Gastroesophageal sphincter (tissue), 4 donors: ENCODE measurements at regions not wholly inside any gene's neighbourhood (a gene's known extent, or its start where the extent isn't known, plus 50 kb on each side); places are given as distances from the start of the nearest gene placed in this dataset.

Experiments
- ATAC-seq: fragments of 150-250 bp; one replicate; pipeline ENCODE4 v1.9.1; 2016; ENCODE audit warnings: mild to moderate bottlenecking, moderate library complexity
- H3K27ac ChIP-seq, 4 donors: fragments of 200-600 bp; sonication (generic) in 3 of 4; 1 replicate in 3 of 4; 2 replicates in 1 of 4; pipeline ENCODE4 v1.5.1; 2016 to 2019
- H3K27me3 ChIP-seq: fragments of 200-600 bp; sonication (generic); one replicate; pipeline ENCODE4 v1.5.1; 2019
- H3K36me3 ChIP-seq, 2 donors: fragments of 200-600 bp; sonication (generic); one replicate each; pipeline ENCODE4 v1.5.1; 2019; ENCODE audit warnings: control low read depth in 1 of 2
- H3K4me1 ChIP-seq, 3 donors: fragments of 200-600 bp; sonication (generic); 1 replicate in 2 of 3; 2 replicates in 1 of 3; pipeline ENCODE4 v1.5.1; 2016 to 2019; ENCODE audit warnings: control low read depth in 2 of 3
- H3K4me3 ChIP-seq, 2 donors: fragments of 200-600 bp; sonication (generic); one replicate each; pipeline ENCODE4 v1.5.1; 2019; ENCODE audit warnings: mild to moderate bottlenecking in 1 of 2, moderate library complexity in 1 of 2
- H3K9me3 ChIP-seq, 3 donors: fragments of 200-600 bp; sonication (generic); one replicate each; pipeline ENCODE4 v1.5.1; 2017 to 2019; ENCODE audit warnings: control low read depth in 2 of 3
- EP300 ChIP-seq: sonication (generic); formaldehyde crosslinking; IDR thresholded peaks from one replicate; pipeline ENCODE4 v1.6.1; 2017; ENCODE audit warnings: antibody characterized with exemption, mild to moderate bottlenecking
- POLR2A ChIP-seq, 2 donors: fragments of 450-650 bp; IDR thresholded peaks; one replicate each; pipeline ENCODE4 v1.6.1; 2017; ENCODE audit warnings: antibody characterized with exemption in 2 of 2, mild to moderate bottlenecking in 2 of 2, moderate library complexity in 1 of 2
- POLR2AphosphoS5 ChIP-seq: sonication (generic); formaldehyde crosslinking; IDR thresholded peaks from one replicate; pipeline ENCODE4 v1.6.1; 2017; ENCODE audit warnings: antibody characterized with exemption
- WGBS, 2 donors: methylation state at CpG; one replicate each; pipeline ENCODE4 v1.1.5; 2018; ENCODE audit warnings: low coverage in 1 of 2; 5-methylcytosine and 5-hydroxymethylcytosine counted together
- TF ChIP-seq, protein P1 (sequence below), 4 experiments: fragments of 200-600 bp in 2 of 4; fragments of 450-650 bp in 2 of 4; sonication (generic) in 1 of 4; IDR thresholded peaks; one replicate each; pipeline ENCODE4 v1.5.1; 2017 to 2019; ENCODE audit warnings: antibody characterized with exemption in 4 of 4, mild to moderate bottlenecking in 2 of 4, moderate library complexity in 2 of 4

DNA sequence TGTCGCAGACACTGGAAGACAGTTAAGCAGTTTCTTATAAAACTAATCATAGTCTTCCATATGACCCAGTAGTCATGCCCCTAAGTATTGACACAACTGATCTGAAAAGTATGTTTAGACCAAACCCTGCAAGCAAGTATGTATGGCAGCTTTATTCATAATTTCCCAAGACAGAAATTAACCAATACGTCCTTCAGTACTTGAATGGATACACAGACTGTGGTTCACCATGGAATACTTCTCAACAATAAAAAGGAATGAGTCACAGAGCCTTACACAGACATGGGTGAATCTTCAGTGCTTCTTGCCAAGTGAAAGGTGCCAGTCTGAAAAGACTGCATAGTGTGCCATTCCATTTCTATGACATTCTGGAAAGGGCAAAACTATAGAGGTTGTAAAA is 50.2 kb upstream of the AKR1E2 start:
- 94 to 95% methylated on average over 2 of the region's 2 CpGs for WGBS, 2 donors
- Histone ChIP-seq H3K27me3 (no peaks in the 10 kb centered on the region), H3K4me1 (peaks cover 5 to 12% (median 9%) of the 10 kb centered on the region in 3 donors), H3K36me3 (no peaks in the 10 kb centered on the region), H3K4me3 (no peak overlapping the region), H3K27ac (no peak overlapping the region), H3K9me3 (no peaks in the 10 kb centered on the region)
- no peak for ATAC-seq
- TF ChIP-seq POLR2A (IDR thresholded peaks at IDR 0.05), result no peak
- TF ChIP-seq, protein P1, sequence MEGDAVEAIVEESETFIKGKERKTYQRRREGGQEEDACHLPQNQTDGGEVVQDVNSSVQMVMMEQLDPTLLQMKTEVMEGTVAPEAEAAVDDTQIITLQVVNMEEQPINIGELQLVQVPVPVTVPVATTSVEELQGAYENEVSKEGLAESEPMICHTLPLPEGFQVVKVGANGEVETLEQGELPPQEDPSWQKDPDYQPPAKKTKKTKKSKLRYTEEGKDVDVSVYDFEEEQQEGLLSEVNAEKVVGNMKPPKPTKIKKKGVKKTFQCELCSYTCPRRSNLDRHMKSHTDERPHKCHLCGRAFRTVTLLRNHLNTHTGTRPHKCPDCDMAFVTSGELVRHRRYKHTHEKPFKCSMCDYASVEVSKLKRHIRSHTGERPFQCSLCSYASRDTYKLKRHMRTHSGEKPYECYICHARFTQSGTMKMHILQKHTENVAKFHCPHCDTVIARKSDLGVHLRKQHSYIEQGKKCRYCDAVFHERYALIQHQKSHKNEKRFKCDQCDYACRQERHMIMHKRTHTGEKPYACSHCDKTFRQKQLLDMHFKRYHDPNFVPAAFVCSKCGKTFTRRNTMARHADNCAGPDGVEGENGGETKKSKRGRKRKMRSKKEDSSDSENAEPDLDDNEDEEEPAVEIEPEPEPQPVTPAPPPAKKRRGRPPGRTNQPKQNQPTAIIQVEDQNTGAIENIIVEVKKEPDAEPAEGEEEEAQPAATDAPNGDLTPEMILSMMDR (IDR thresholded peaks at IDR 0.05), result no peak
- no peak for TF ChIP-seq POLR2AphosphoS5
- no peak for TF ChIP-seq EP300

DNA sequence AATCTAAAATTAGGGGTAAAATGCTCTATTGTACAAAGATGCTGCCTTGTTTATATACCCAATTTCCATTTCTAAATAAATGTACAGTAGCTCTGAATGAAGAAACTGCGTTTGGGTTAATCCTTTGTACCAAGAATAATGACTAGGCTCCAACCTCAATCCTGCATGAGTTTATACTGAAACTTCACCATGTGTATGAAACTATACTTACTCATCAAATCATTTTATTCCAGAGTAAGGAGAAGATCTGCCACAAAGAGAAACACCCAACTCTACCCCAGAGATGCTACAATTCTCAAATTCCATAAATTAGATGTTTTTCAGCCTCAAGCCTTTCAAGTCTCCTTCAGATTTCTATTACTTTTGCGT is 53.8 kb upstream of the AKR1E2 start:
- H3K36me3 ChIP-seq, result no peaks in the 10 kb centered on the region

DNA sequence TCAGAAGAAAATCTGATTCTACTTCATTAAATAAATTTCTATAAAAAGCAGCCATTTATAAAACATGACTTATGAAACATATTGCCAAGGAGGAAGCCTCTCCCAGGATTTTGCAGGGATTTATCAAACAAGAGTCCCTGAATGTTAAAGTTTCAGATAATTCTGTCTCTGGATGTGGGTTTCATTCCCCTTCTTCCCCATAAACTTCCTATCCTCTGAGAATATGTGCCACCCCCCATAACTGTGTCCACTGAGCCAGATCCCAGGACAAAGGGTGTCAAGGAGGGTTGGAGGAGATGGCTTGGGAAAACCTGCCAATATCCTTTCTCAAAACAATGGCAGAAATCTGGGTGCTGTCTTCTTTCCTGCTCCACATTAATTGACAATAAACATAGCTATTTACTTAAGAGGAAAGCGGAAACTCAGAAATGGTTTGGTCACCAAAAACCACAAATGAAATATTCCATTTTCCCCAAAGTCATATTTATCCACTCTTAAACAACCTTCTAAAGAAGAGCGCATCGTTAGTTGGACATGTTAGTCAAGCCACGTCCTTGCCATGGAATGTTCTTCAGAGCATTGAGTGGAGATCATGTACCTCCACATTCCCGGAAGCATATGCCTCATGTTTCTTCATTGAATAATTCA is 54.3 kb upstream of the AKR1E2 start:
- 77 to 90% methylated on average over 5 of the region's 5 CpGs for WGBS, 2 donors
- Histone ChIP-seq H3K9me3 (no peaks in the 10 kb centered on the region), H3K4me3 (no peak overlapping the region), H3K4me1 (peaks cover 5 to 26% (median 13%) of the 10 kb centered on the region in 3 donors), H3K36me3 (no peaks in the 10 kb centered on the region), H3K27ac (peak overlapping the region in 3 of 4 donors; percentile 24 to 78 (median 76)), H3K27me3 (no peaks in the 10 kb centered on the region)
- TF ChIP-seq EP300 (no peak), POLR2AphosphoS5 (no peak), POLR2A (IDR thresholded peaks at IDR 0.05) (no peak)
- TF ChIP-seq, protein P1 (IDR thresholded peaks at IDR 0.05), result no peak
- ATAC-seq, result no peak

More for the DNA sequence above, 53.8 kb upstream of the AKR1E2 start:
- WGBS, 2 donors, result 83 to 91% methylated on average over 2 of the region's 2 CpGs
- Histone ChIP-seq H3K27ac (no peak overlapping the region), H3K4me3 (no peak overlapping the region), H3K27me3 (no peaks in the 10 kb centered on the region), H3K4me1 (peaks cover 5 to 21% (median 12%) of the 10 kb centered on the region in 3 donors), H3K9me3 (no peaks in the 10 kb centered on the region)
- TF ChIP-seq POLR2AphosphoS5 (no peak), POLR2A (IDR thresholded peaks at IDR 0.05) (no peak), EP300 (no peak)
- TF ChIP-seq, protein P1 (IDR thresholded peaks at IDR 0.05), result no peak
- no peak for ATAC-seq

DNA sequence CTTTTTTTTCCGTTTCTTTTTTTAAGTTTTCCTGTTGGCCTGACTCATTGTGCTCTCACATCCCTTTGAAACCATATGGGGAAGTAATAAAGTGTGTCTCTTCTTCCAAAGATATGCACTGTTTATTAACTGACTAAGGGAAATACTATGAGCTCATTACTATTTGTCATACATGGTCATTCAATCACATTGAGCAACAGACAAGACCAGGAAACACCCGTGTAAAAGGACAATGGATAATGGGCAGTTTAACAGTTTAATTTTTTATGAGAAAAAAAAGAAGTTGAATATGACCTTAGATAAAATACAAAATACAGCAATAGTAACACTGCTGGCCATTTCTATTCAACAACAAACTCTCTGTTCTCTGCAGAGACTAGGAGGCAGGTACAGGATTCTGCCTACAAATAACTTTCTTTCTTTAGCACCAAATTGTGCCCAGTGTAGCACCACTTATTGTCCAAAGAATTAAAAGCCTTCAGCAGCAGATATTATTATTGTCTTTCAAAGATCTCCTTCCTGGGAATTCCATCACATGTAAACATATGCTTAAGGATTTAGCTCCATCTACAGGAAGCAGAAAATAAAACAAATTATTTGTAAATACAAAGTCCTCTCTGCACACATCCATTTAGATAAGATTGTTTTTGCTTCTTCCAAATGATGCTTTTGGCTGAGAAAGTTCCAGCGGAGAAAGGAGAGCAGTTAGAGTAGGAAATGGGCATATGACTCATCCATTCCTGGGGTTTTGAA is 55.0 kb upstream of the AKR1E2 start:
- no peaks in the 10 kb centered on the region for H3K36me3 ChIP-seq
- H3K27ac ChIP-seq, result peak overlapping the region; percentile 24 to 78 (median 62)
- ATAC-seq, result peak; percentile 86
- TF ChIP-seq EP300 (no peak), POLR2AphosphoS5 (peak; percentile 79), POLR2A (IDR thresholded peaks at IDR 0.05) (no peak)
- TF ChIP-seq, protein P1 (IDR thresholded peaks at IDR 0.05), result peak in 3 of 4 experiments; percentile 19 to 43 (median 41)
- H3K4me1 ChIP-seq, result peaks cover 7 to 33% (median 19%) of the 10 kb centered on the region in 3 donors
- no peak overlapping the region for H3K4me3 ChIP-seq
- no peaks in the 10 kb centered on the region for H3K27me3 ChIP-seq
- H3K9me3 ChIP-seq, result no peaks in the 10 kb centered on the region
- WGBS, 2 donors, result 3 to 10% methylated on average over 3 of the region's 3 CpGs

DNA sequence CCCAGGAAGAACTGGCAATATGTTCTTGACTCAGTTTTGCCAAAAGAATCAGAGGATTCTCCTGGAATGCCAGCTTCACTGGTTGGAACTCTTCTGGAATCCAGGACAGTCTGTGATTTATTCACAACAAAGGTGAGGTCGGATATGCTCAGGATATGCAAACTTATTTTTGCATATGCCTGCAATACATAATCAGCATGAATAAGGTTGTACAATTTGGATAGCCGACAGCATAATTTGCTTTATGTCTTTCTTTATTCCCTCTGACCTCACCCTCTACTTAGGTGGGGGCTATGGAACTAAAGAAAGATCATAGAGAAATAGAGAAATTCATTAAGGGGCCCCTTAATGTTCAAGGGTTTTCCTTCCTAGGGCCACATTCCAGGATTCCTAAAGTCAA is 57.6 kb upstream of the AKR1E2 start:
- ATAC-seq, result no peak
- Histone ChIP-seq H3K4me3 (no peak overlapping the region), H3K4me1 (peaks cover 7 to 33% (median 19%) of the 10 kb centered on the region in 3 donors), H3K9me3 (no peaks in the 10 kb centered on the region), H3K27me3 (no peaks in the 10 kb centered on the region), H3K27ac (peak overlapping the region in 1 of 4 donors; percentile 62), H3K36me3 (no peaks in the 10 kb centered on the region)
- TF ChIP-seq POLR2A (IDR thresholded peaks at IDR 0.05), result no peak
- TF ChIP-seq POLR2AphosphoS5, result no peak
- no peak for TF ChIP-seq EP300
- TF ChIP-seq, protein P1 (IDR thresholded peaks at IDR 0.05), result no peak
- WGBS, 2 donors, result 67 to 91% methylated on average over 1 to 2 of the region's 2 CpGs
